Stimulated activated naive CD4-positive, alpha-beta T cell treated with Interleukin-2 at 50 U/mL for 16 hours (primary cell): ENCODE measurements at regions not wholly inside any gene's neighbourhood (a gene's known extent, or its start where the extent isn't known, plus 50 kb on each side); places are given as distances from the start of the nearest gene placed in this dataset.

Experiments
- DNase-seq: peaks from one replicate; lab custom pipeline; 2025; lab: John Stamatoyannopoulos, UW

GRCh38 chr5:135204151-135204600 lies 170.1 kb upstream of the PITX1 start:
- no peak for DNase-seq

GRCh38 chr5:135203593-135204036 lies 169.6 kb upstream of the PITX1 start:
- DNase-seq, result no peak

GRCh38 chr5:135203019-135203418 lies 169.0 kb upstream of the PITX1 start:
- no peak for DNase-seq

GRCh38 chr5:135199919-135200318 lies 165.9 kb upstream of the PITX1 start:
- no peak for DNase-seq

GRCh38 chr5:135196483-135196882 lies 162.5 kb upstream of the PITX1 start:
- no peak for DNase-seq

GRCh38 chr5:135195270-135195608 lies 161.2 kb upstream of the PITX1 start:
- DNase-seq, result no peak

GRCh38 chr5:135194573-135195269 lies 160.7 kb upstream of the PITX1 start:
- no peak for DNase-seq

- no peak for DNase-seq
These were observed 160.1 kb upstream of the PITX1 start for GRCh38 chr5:135194126-135194488.

- no peak for DNase-seq
These were observed 159.4 kb upstream of the PITX1 start for GRCh38 chr5:135193213-135194125.

GRCh38 chr5:135192351-135192750 lies 158.3 kb upstream of the PITX1 start:
- no peak for DNase-seq

- DNase-seq, result peak; percentile 56
These were observed 157.2 kb upstream of the PITX1 start for GRCh38 chr5:135191084-135191826.

GRCh38 chr5:135190416-135191083 lies 156.5 kb upstream of the PITX1 start:
- DNase-seq, result no peak

GRCh38 chr5:135189024-135189423 lies 155.0 kb upstream of the PITX1 start:
- no peak for DNase-seq

GRCh38 chr5:135188233-135188914 lies 154.3 kb upstream of the PITX1 start:
- DNase-seq, result no peak

- no peak for DNase-seq
These were observed 152.9 kb upstream of the PITX1 start for GRCh38 chr5:135186662-135187522.

GRCh38 chr5:135185481-135186065 lies 151.5 kb upstream of the PITX1 start:
- no peak for DNase-seq

- no peak for DNase-seq
These were observed 150.6 kb upstream of the PITX1 start for GRCh38 chr5:135184646-135185045.

GRCh38 chr5:135183464-135183863 lies 149.4 kb upstream of the PITX1 start:
- DNase-seq, result no peak

- DNase-seq, result no peak
These were observed 148.6 kb upstream of the PITX1 start for GRCh38 chr5:135182675-135183074.

- no peak for DNase-seq
These were observed 147.6 kb upstream of the PITX1 start for GRCh38 chr5:135181653-135182052.
